GM21717 (cell line): ENCODE measurements at regions not wholly inside any gene's neighbourhood (a gene's known extent, or its start where the extent isn't known, plus 50 kb on each side); places are given as distances from the start of the nearest gene placed in this dataset.
"Not testable (repeated sequence)": the region's sequence is repeated elsewhere in the genome, so short reads cannot be mapped to it uniquely, and the experiment has no call there.

Experiments
- ATAC-seq: cut with Tn5 transposase; IDR thresholded peaks from one replicate; pipeline ENCODE4 v1.9.1; 2021; ENCODE audit warnings: mild to moderate bottlenecking, moderate library complexity; ENCODE audit not compliant: unreplicated experiment

DNA sequence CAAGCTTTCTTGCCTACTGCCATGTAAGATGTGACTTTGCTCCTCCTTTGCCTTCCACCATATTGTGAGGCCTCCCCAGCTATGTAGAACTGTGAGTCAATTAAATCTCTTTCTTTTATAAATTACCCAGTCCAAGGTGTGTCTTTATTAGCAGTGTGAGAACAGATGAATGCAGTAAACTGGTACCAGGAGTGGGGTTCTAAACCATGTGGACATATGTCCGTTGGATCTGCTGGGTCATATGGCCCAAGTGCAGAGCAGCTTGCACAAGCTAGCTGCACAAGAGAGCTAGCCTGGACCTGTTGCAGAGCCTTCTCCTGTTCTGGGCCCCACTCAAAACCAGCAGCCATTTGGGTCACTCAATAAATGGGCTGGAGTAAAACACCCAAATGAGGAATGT lies 177.1 kb downstream of the HIPK3 start:
- ATAC-seq = no peak

GRCh38 chr11:33428435-33428834 lies 171.3 kb downstream of the HIPK3 start:
- ATAC-seq = not testable (repeated sequence)

GRCh38 chr11:33420959-33421566 lies 163.9 kb downstream of the HIPK3 start:
- ATAC-seq = no peak

DNA sequence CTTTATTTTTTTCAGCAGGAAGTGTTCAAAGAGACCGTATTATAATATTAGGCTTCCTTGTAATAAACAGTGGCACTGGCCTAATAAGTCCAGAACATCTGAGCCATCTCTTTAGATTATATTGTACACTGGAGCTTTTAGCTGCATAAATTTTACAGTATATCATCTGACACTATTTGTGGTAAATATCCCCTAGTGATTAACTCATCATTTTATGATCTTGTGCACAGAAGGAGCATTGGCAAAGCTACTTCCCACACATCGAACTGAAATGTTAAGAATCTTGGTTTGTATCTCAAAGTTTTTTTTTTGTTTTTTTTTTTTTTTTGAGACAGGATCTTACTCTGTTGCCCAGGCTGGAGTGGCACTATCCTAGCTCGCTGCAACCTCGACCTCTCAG lies 162.7 kb downstream of the HIPK3 start:
- ATAC-seq = no peak

- no peak for ATAC-seq
Measured at GRCh38 chr11:33417121-33417520, 159.9 kb downstream of the HIPK3 start.

DNA sequence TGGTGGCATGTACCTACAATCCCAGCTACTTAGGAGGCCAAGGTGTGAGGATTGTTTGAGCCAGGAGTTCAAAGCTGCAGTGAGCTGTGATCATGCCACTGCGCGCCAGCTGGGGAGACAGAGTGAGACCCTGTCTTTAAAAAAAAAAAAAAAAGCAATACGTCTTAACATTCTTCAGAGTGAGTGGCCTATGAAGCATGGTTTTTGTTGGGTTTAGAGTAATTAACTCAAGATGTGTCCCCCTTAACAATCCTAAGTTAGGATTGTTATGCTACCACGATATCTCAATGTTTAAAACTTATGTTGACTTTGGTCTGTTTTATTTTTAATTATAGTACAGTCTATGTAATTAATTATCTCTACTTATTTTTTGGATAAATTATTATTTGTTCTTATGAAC lies 156.1 kb downstream of the HIPK3 start:
- no peak for ATAC-seq

GRCh38 chr11:33412241-33412640 lies 155.1 kb downstream of the HIPK3 start:
- ATAC-seq = no peak

DNA sequence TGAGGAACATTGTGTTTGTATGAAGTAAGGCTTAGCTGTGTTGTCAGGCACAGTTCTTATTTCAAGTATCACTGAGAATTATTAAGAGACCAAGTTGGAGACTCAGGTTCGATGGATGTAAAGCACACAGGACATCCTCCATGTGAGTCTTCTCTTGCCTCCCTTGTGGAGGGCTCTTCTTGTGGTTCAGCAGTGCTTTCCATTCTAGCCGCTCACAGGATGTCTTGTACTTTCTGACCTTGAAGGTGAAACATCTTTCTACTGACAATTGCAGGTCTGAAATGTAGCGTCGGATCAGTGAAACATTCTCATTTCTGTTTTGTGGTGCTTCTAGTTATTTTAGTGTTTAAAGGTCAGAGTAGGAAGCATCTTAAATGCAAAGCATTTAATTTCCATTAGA lies 154.6 kb downstream of the HIPK3 start:
- ATAC-seq = no peak

DNA sequence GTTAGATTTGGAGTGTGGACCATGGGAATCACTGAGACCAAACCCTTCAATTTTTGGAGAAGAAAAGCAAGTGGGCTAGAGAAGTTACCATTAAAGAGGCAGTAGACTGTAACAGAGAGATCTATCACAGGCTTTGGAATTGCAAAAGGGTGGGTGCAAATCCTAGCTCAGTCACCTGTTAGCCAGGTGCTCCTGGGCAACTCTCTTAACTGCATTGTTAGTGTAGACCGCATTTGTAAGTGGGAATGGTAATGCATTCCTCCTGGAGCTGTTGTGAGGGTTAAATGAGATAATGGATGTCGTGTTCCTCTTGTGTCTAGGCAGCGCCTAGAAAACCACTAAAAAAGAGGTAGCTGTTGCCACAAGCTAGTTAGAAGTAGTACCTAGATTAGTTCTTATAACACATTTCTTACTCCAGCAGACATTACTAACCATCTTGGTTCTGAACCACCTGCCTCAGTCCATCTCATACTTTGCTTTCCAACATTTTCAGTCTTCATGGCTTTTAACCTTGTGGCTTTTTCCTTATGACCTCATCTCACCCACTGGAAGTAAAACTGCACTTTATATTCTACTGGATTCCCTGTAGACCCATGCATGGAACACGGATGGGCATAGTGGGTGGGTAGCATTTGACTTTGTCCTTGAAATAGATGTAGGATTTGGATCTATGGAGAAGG lies 153.0 kb downstream of the HIPK3 start:
- ATAC-seq = no peak
